MG63 (cell line): ENCODE measurements at regions not wholly inside any gene's neighbourhood (a gene's known extent, or its start where the extent isn't known, plus 50 kb on each side); places are given as distances from the start of the nearest gene placed in this dataset.
"Not testable (repeated sequence)": the region's sequence is repeated elsewhere in the genome, so short reads cannot be mapped to it uniquely, and the experiment has no call there.

Source experiments
- DNase-seq: peaks from one replicate; pipeline ENCODE4 v3.0.0-alpha.2; 2020
- H3K27me3 ChIP-seq: fragments of 250-450 bp; sonication (Bioruptor Pico); 2 replicates; pipeline ENCODE4 v1.5.1; 2020; ENCODE audit warnings: mild to moderate bottlenecking, moderate library complexity
- H3K36me3 ChIP-seq: fragments of 250-450 bp; sonication (Bioruptor Pico); 2 replicates; pipeline ENCODE4 v1.5.1; 2020; ENCODE audit warnings: mild to moderate bottlenecking, moderate library complexity
- H3K4me3 ChIP-seq: fragments of 250-450 bp; sonication (Bioruptor Pico); 2 replicates; pipeline ENCODE4 v1.5.1; 2020; ENCODE audit warnings: mild to moderate bottlenecking, moderate library complexity
- H3K9me3 ChIP-seq: fragments of 250-450 bp; sonication (Bioruptor Pico); 2 replicates; pipeline ENCODE4 v1.5.1; 2020; ENCODE audit warnings: mild to moderate bottlenecking, moderate library complexity

DNA sequence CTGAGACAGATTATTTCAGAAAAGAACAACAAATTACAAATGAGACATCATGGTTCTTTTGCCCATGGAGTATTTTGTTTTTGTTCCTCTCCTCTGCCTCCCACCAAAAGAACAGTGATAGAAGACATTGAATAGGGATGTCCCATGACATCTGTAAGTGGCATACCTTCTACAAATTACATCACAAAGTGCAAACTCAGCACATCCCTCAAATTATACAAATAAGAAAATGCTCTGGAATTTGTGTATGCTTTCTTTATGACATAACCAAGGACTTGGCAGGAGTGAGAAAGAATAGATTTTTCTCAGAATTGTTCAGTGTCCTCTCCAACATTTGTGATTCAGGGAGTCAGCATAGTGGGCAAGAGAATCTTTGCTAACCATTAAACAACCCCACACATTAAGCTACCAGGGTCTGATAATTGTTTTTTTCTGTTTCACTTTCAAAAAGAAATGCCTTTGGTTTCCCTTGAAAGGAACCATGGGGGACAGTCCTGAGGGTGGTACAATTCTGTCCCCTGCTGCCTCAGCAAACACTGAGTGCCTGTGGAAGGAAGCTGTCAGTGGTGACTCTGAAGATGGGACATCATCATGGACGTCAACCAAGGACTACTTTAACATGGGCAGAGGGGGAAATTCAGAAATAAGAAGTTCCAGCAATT, 430.3 kb downstream of the AASDHPPT start:
- Histone ChIP-seq H3K9me3 (no peaks in the 10 kb centered on the region; the same call in 1 of the 2 replicates), H3K27me3 (no peaks in the 10 kb centered on the region), H3K4me3 (no peak overlapping the region), H3K36me3 (no peaks in the 10 kb centered on the region)
- DNase-seq, result no peak

DNA sequence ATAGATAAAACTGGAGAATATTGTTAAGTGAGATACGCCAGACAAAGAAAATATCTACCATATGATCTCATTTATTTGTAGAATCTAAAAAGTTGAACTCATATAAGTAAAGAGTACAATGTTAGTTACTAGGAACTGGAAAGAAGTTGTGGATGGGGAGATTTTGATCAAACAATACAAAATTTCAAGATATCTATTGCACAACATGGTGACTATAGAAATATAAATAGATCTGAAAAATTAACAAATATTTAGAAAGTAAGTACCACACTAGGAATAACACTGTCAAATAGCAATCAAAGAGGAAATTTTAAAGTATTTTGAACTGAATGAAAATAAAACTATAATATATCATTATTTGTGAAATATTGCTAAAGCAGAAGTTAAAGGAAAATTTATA, 437.2 kb downstream of the AASDHPPT start:
- no peak for DNase-seq
- H3K9me3 ChIP-seq, result no peaks in the 10 kb centered on the region; the same call in 1 of the 2 replicates

DNA sequence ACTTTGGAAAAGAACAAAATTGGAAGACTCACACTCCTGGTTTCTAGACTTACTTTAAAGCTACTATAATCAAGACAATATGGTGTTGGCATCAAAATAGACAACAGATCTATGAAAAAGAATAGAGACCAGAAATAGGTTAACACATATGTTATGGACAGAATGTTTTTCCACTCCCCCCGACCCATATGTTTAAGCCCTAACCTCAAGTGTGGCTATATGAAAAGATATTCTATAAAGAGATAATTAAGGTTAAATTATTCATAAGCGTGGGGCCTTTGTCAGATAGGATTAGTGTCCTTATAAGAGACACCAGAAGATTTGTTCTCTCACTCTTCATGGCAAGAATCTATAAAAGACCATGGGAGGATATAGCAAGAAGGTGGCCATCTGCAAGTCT, 440.0 kb downstream of the AASDHPPT start:
- no peak overlapping the region for H3K4me3 ChIP-seq
- H3K27me3 ChIP-seq, result no peaks in the 10 kb centered on the region
- no peaks in the 10 kb centered on the region for H3K36me3 ChIP-seq
- no peaks in the 10 kb centered on the region for H3K9me3 ChIP-seq
- DNase-seq, result no peak

More for the DNA sequence above, 437.2 kb downstream of the AASDHPPT start:
- no peak overlapping the region for H3K4me3 ChIP-seq
- H3K36me3 ChIP-seq, result no peaks in the 10 kb centered on the region
- H3K27me3 ChIP-seq, result no peaks in the 10 kb centered on the region

GRCh38 chr11:106520146-106520912, 442.9 kb downstream of the AASDHPPT start:
- Histone ChIP-seq H3K36me3 (no peaks in the 10 kb centered on the region), H3K9me3 (no peaks in the 10 kb centered on the region), H3K27me3 (no peaks in the 10 kb centered on the region), H3K4me3 (no peak overlapping the region)
- no peak for DNase-seq

- Histone ChIP-seq H3K36me3 (no peaks in the 10 kb centered on the region), H3K9me3 (no peaks in the 10 kb centered on the region), H3K27me3 (no peaks in the 10 kb centered on the region), H3K4me3 (no peak overlapping the region)
- DNase-seq, result no peak
Observed at GRCh38 chr11:106520920-106521319, 443.5 kb downstream of the AASDHPPT start.

DNA sequence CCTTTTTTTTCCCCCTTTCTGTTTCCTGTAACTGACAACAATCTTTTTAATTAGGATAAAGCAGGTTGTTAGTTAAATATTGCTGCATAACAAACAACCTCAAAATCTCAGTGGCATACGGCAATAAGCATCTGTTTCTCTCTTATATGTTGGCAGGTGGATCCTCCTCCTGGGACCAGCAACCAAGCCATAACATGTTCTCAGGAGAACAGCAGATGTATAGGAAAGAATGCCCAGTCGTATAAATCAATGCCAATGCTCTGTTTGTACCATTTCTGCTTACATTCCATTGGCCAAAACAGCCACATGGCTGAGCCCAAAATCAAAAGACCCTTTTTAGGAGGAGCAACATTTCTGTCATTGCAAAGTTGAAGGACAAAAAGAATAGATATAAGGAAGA, 445.7 kb downstream of the AASDHPPT start:
- no peaks in the 10 kb centered on the region for H3K27me3 ChIP-seq
- H3K36me3 ChIP-seq, result no peaks in the 10 kb centered on the region
- no peaks in the 10 kb centered on the region for H3K9me3 ChIP-seq
- no peak overlapping the region for H3K4me3 ChIP-seq
- no peak for DNase-seq

DNA sequence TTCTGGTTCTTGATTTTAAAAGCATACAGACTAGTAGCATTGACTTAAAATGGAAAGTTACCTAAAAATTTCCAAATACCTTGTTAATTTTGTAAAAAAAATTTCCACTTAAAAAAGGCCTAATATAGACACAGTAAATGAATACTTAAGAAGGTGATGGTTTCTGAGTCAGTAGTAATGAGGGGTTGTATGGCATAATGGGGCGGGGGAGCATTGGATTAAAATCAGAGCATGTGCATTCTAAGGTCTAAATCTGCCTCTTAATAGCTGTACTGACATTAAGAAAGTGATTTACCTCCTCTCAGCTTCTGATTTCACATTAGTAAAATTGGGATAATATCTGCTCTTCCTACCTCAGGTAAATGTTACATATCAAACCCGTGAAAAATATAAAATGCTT, 446.5 kb downstream of the AASDHPPT start:
- no peak for DNase-seq
- Histone ChIP-seq H3K4me3 (no peak overlapping the region), H3K27me3 (no peaks in the 10 kb centered on the region), H3K36me3 (no peaks in the 10 kb centered on the region), H3K9me3 (no peaks in the 10 kb centered on the region)

DNA sequence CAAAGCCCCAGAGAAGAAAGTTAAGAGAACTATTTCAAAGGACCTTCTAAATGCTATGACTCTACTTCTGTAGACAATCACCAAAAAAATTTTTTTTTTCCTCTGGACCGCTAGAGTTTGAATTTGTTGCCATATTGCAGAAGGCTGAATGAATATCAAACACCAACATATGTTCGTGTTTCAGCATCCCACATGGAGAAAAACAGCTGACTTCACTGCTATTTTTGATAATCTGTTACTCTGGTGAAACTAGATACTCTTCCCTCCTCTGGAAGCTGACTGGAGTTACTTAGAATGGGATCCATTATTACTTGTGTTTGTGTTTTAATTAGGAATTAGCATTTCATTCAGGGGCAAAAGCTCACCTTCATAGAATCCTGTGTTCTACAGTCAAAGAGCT, 447.0 kb downstream of the AASDHPPT start:
- no peak overlapping the region for H3K4me3 ChIP-seq
- no peaks in the 10 kb centered on the region for H3K27me3 ChIP-seq
- H3K9me3 ChIP-seq, result no peaks in the 10 kb centered on the region
- no peaks in the 10 kb centered on the region for H3K36me3 ChIP-seq
- DNase-seq, result no peak

- not testable (repeated sequence) for H3K4me3 ChIP-seq
Observed at GRCh38 chr11:106531648-106532047, 454.2 kb downstream of the AASDHPPT start.

GRCh38 chr11:106533046-106533445, 455.6 kb downstream of the AASDHPPT start:
- no peaks in the 10 kb centered on the region for H3K27me3 ChIP-seq
- no peaks in the 10 kb centered on the region for H3K9me3 ChIP-seq
- no peak for DNase-seq
- H3K36me3 ChIP-seq, result no peaks in the 10 kb centered on the region
- no peak overlapping the region for H3K4me3 ChIP-seq

More at GRCh38 chr11:106531648-106532047, 454.2 kb downstream of the AASDHPPT start:
- H3K9me3 ChIP-seq, H3K36me3 ChIP-seq, H3K27me3 ChIP-seq, DNase-seq: not testable (repeated sequence)

DNA sequence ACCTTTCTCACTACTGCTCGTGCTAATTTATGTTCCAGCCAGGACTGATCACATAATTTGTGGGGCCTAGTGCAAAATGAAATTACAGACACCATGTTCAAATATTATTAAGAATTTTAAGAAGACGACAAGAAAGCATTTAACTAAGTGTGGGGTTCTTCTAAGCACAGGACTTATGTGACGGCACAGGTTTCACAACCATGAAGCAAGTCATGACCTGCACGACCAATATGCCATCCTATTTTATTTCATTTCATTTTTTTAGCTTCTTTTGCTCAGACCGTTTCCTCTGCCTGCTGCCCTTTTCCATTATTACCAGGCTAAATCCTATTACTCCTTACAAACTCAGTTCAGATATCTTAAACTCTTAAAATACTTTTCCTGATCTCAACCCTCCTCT, 462.5 kb downstream of the AASDHPPT start:
- Histone ChIP-seq H3K27me3 (no peaks in the 10 kb centered on the region), H3K4me3 (no peak overlapping the region), H3K9me3 (no peaks in the 10 kb centered on the region), H3K36me3 (no peaks in the 10 kb centered on the region)
- no peak for DNase-seq

GRCh38 chr11:106548406-106548805, 469.9 kb downstream of the GUCY1A2 start:
- H3K36me3 ChIP-seq, result no peaks in the 10 kb centered on the region; the same call in 1 of the 2 replicates
- DNase-seq, result no peak
- H3K27me3 ChIP-seq, result no peaks in the 10 kb centered on the region
- H3K9me3 ChIP-seq, result no peaks in the 10 kb centered on the region
- no peak overlapping the region for H3K4me3 ChIP-seq

GRCh38 chr11:106551744-106552673, 466.3 kb downstream of the GUCY1A2 start:
- Histone ChIP-seq H3K4me3 (no peak overlapping the region), H3K36me3 (no peaks in the 10 kb centered on the region), H3K27me3 (no peaks in the 10 kb centered on the region), H3K9me3 (no peaks in the 10 kb centered on the region)
- DNase-seq, result no peak

DNA sequence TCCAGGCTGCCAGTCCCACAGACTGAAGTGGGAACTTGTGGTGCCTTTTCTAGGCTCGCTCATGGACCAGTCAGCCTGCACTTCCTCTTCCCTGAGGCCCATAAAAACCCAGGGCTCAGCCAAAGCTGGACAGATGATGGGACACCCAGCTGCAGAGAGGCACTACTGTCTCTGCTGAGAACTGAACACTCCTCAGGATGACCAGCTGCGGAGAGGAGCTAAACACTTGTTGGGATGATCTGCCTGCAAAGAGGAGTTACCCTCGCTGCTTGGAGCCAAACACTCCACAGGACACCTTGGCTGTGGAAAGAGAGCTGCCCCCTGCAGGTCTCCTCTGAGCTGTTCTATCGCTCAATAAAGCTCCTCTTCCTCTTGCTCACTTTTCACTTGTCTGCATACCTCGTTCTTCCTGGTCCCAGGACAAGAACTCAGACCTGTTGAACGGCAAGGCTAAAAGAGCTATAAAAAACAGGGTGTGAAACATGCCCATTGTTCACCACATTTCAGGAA, 465.5 kb downstream of the GUCY1A2 start:
- Histone ChIP-seq H3K9me3 (no peaks in the 10 kb centered on the region), H3K4me3 (no peak overlapping the region), H3K36me3 (no peaks in the 10 kb centered on the region), H3K27me3 (no peaks in the 10 kb centered on the region)
- DNase-seq, result no peak

DNA sequence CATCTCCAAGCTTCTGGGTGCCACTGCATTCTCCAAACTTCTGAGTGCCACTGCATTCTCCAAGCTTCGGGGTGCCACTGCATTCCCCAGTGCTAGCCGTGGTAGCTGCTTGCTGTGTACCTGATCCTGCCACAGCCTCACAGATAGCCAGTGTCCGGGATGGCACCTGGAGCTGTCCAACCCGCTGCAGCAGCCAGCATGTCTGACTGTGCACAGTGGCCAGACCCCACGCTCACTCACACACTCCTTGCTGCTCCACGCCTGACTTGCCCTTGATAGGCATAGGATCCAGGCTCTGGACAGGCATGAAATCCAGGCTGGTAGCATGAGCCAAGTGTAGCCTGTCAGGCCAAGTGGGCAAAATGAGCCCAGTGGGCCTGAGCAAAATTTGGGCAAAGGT, 465.0 kb downstream of the GUCY1A2 start:
- Histone ChIP-seq H3K4me3 (no peak overlapping the region), H3K27me3 (no peaks in the 10 kb centered on the region), H3K9me3 (no peaks in the 10 kb centered on the region), H3K36me3 (no peaks in the 10 kb centered on the region)
- no peak for DNase-seq

DNA sequence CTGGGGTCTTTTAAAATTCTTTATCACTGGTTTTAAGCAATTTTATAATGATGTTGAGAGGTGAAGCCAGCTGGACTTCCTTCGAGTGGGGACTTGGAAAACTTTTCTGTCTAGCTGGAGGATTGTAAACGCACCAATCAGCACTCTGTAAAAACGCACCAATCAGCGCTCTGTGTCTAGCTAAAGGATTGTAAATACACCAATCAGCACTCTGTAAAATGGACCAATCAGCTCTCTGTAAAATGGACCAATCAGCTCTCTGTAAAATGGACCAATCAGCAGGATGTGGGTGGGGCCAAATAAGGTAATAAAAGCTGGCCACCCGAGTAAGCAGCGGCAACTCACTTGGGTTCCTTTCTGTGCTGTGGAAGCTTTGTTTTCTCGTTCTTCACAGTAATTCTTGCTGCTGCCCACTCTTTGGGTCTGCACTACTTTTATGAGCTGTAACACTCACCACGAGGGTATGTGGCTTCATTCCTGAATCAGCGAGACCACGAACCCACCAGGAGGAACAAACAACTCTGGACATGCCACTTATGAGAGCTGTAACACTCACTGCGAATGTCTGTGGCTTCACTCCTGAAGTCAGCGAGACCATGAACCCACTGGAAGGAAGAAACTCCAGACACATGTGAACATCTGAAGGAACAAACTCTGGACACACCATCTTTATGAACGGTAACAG, 462.6 kb downstream of the GUCY1A2 start:
- H3K36me3 ChIP-seq, H3K9me3 ChIP-seq, H3K4me3 ChIP-seq, H3K27me3 ChIP-seq: not testable (repeated sequence)
- DNase-seq, result peak; percentile 0
